ENCODE measurements at regions not wholly inside any gene's neighbourhood (a gene's known extent, or its start where the extent isn't known, plus 50 kb on each side); places are given as distances from the start of the nearest gene placed in this dataset.

DNA sequence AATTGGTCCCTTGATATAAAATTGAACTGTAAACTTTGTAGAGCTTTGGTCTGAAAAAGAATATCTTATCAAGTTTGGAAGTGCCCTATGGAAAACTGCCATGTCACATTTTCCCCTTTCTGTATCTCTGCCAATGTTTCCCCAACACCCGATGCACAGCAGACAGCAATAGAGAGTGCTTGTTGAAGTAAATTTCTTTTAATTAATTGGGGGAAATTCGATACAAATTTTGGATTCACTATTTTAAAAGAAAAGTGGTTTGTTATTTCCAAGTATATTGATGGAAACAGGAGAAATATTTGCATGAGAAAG lies 208.1 kb downstream of the OGFRL1 start:
- H3K36me3 Mint-ChIP-seq, result no peaks in the 10 kb centered on the region
- Histone ChIP-seq H3K4me1 (ENCODE audit: control insufficient read depth in 2 of 2, insufficient read depth in 2 of 2, low read length in 2 of 2) (no peaks in the 10 kb centered on the region), H3K27ac (ENCODE audit: low read depth, low read length) (no peak overlapping the region), H3K36me3 (ENCODE audit: control insufficient read depth in 2 of 3, insufficient read depth in 3 of 3, low read length in 3 of 3) (no peaks in the 10 kb centered on the region), H3K27me3 (ENCODE audit: control insufficient read depth in 2 of 2, insufficient read depth in 2 of 2, low read length in 2 of 2) (no peaks in the 10 kb centered on the region), H3K9me3 (ENCODE audit: control insufficient read depth in 2 of 3, low read length in 3 of 3) (no peaks in the 10 kb centered on the region), H3K4me3 (ENCODE audit: low read length) (no peak overlapping the region)
- POLR2A ChIA-PET, result no interaction called here
- CTCF ChIA-PET, result no interaction called here
- intact Hi-C loops (cut with micrococcal nuclease), result no loop called here
- no peak for DNase-seq
- peaks cover 0 to 12% (median 0%) of the 10 kb centered on the region in 5 donors for H3K27me3 Mint-ChIP-seq
- no peaks in the 10 kb centered on the region for H3K9me3 Mint-ChIP-seq
- H3K4me1 Mint-ChIP-seq, result peaks cover 0 to 11% (median 5%) of the 10 kb centered on the region in 7 donors
- peak overlapping the region in 2 of 10 donors; percentile 40 to 61 for H3K4me3 Mint-ChIP-seq
- no peak for ATAC-seq
- H3K27ac Mint-ChIP-seq, result no peak overlapping the region

DNA sequence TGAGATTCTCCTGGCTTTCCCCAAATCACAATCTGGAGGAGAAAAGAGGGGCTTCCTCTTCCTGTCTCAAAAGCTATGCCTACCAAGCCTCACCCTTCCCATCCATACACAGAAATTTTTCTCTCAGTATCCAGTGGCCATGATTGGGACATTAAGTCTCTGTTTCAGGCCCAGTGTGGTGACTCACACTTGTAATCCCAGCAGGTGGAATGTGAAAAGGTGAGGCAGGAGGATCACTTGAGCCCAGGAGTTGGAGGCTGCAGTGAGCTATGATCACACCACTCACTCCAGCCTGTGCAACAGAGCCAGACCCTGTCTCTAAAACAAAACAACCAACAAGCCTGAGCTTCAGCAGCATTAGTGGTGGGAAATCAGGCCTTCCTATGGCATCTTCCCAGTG lies 210.0 kb downstream of the OGFRL1 start:
- H3K9me3 Mint-ChIP-seq, result no peaks in the 10 kb centered on the region
- ChIA-PET POLR2A (no interaction called here), CTCF (no interaction called here)
- no peak overlapping the region for H3K4me3 Mint-ChIP-seq
- no peak overlapping the region for H3K27ac Mint-ChIP-seq
- H3K27me3 ChIP-seq (ENCODE audit: control insufficient read depth in 2 of 2, insufficient read depth in 2 of 2, low read length in 2 of 2), result no peaks in the 10 kb centered on the region
- no peaks in the 10 kb centered on the region for H3K36me3 ChIP-seq (ENCODE audit: control insufficient read depth in 2 of 3, insufficient read depth in 3 of 3, low read length in 3 of 3)
- peaks cover 0 to 11% (median 5%) of the 10 kb centered on the region in 7 donors for H3K4me1 Mint-ChIP-seq
- H3K27ac ChIP-seq (ENCODE audit: low read depth, low read length), result no peak overlapping the region
- no peak for DNase-seq
- no peak for ATAC-seq
- H3K9me3 ChIP-seq (ENCODE audit: control insufficient read depth in 2 of 3, low read length in 3 of 3), result no peaks in the 10 kb centered on the region
- no peaks in the 10 kb centered on the region for H3K36me3 Mint-ChIP-seq
- peaks cover 0 to 6% (median 0%) of the 10 kb centered on the region in 5 donors for H3K27me3 Mint-ChIP-seq
- intact Hi-C loops (cut with micrococcal nuclease), result no loop called here
- H3K4me3 ChIP-seq (ENCODE audit: low read length), result no peak overlapping the region
- no peaks in the 10 kb centered on the region for H3K4me1 ChIP-seq (ENCODE audit: control insufficient read depth in 2 of 2, insufficient read depth in 2 of 2, low read length in 2 of 2)

DNA sequence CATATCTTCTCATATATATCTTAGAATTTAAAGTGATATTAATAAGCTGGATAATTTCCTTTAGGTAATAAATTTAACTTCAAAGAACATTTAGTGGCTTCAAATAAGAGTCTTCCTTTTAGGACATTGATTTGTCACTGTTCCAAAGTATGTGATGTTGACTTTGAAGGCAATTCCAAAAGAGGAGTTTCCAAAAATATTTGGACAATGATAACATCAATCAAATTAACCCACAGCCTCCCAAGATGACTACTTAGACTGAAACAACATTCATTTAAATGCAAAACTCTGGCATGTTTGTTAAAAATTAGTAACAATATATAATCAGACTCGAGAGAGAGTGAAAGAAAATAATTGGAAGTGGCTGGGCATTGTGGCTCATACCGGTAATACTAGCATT lies 211.1 kb downstream of the OGFRL1 start:
- Histone ChIP-seq H3K9me3 (ENCODE audit: control insufficient read depth in 2 of 3, low read length in 3 of 3) (no peaks in the 10 kb centered on the region), H3K27ac (ENCODE audit: low read depth, low read length) (no peak overlapping the region), H3K27me3 (ENCODE audit: control insufficient read depth in 2 of 2, insufficient read depth in 2 of 2, low read length in 2 of 2) (no peaks in the 10 kb centered on the region), H3K36me3 (ENCODE audit: control insufficient read depth in 2 of 3, insufficient read depth in 3 of 3, low read length in 3 of 3) (no peaks in the 10 kb centered on the region), H3K4me1 (ENCODE audit: control insufficient read depth in 2 of 2, insufficient read depth in 2 of 2, low read length in 2 of 2) (no peaks in the 10 kb centered on the region), H3K4me3 (ENCODE audit: low read length) (no peak overlapping the region)
- DNase-seq, result no peak
- ChIA-PET CTCF (no interaction called here), POLR2A (interaction anchor here (0.7 kb wide), 1 partner anchor 9 kb away, joined by 3 read pairs; no protein-coding TSS in a partner anchor)
- Mint-ChIP-seq H3K27me3 (peaks cover 0 to 4% (median 0%) of the 10 kb centered on the region in 5 donors), H3K4me1 (peaks cover 0 to 11% (median 5%) of the 10 kb centered on the region in 7 donors), H3K36me3 (no peaks in the 10 kb centered on the region), H3K9me3 (no peaks in the 10 kb centered on the region), H3K27ac (no peak overlapping the region), H3K4me3 (no peak overlapping the region)
- intact Hi-C loops (cut with micrococcal nuclease), result no loop called here
- ATAC-seq, result no peak

DNA sequence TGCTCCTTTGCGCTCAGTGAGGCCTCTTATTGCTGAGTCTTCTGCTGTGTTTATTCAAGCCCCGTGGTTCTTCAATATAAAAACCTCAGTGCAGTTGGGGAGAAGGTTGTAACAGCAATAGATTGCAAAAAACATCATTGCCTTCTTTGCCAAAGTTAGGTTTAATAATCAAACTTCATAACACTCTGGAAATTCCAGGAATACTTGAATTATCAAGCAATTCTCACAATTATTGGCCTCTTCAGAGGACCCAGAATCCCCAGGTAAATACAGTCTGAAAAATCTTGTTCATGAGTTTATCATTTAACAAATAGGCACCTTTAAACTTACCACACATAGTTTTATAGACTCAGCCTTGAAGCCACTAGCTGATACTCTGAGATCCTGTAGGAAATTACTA lies 213.6 kb downstream of the OGFRL1 start:
- intact Hi-C loops (cut with micrococcal nuclease), result no loop called here
- H3K9me3 Mint-ChIP-seq, result no peaks in the 10 kb centered on the region
- POLR2A ChIA-PET, result no interaction called here

DNA sequence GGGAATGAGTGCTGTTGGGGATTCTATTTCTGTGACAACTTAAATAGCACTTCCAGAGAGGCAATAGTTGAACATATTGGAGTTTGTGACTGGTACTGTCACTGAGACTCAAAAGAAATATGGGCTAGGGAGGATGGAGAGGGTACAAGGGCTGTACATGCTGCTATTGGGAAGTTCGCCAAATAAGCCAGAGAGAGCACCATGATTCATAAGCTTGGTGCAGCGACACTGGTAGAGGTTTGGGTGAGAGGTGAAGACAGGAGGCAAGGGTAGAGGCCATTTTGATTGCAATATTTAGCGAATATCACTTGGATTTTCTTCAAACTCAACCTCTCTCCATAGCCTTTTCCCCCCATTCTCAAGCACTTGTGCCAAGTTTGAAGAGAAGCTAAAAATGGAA lies 214.3 kb downstream of the OGFRL1 start:
- CTCF ChIA-PET, result no interaction called here
- Histone ChIP-seq H3K36me3 (ENCODE audit: control insufficient read depth in 2 of 3, insufficient read depth in 3 of 3, low read length in 3 of 3) (no peaks in the 10 kb centered on the region), H3K9me3 (ENCODE audit: control insufficient read depth in 2 of 3, low read length in 3 of 3) (no peaks in the 10 kb centered on the region), H3K27me3 (ENCODE audit: control insufficient read depth in 2 of 2, insufficient read depth in 2 of 2, low read length in 2 of 2) (no peaks in the 10 kb centered on the region), H3K4me3 (ENCODE audit: low read length) (no peak overlapping the region), H3K4me1 (ENCODE audit: control insufficient read depth in 2 of 2, insufficient read depth in 2 of 2, low read length in 2 of 2) (no peaks in the 10 kb centered on the region), H3K27ac (ENCODE audit: low read depth, low read length) (no peak overlapping the region)
- ATAC-seq (no peak), DNase-seq (no peak)
- peaks cover 0 to 4% (median 0%) of the 10 kb centered on the region in 5 donors for H3K27me3 Mint-ChIP-seq
- no peaks in the 10 kb centered on the region for H3K36me3 Mint-ChIP-seq
- H3K4me1 Mint-ChIP-seq, result no peaks in the 10 kb centered on the region
- POLR2A ChIA-PET, result no interaction called here
- H3K9me3 Mint-ChIP-seq, result no peaks in the 10 kb centered on the region
- intact Hi-C loops (cut with micrococcal nuclease), result no loop called here
- no peak overlapping the region for H3K27ac Mint-ChIP-seq
- H3K4me3 Mint-ChIP-seq, result no peak overlapping the region

More for the DNA sequence above, 213.6 kb downstream of the OGFRL1 start:
- DNase-seq, result no peak
- Histone ChIP-seq H3K36me3 (ENCODE audit: control insufficient read depth in 2 of 3, insufficient read depth in 3 of 3, low read length in 3 of 3) (no peaks in the 10 kb centered on the region), H3K4me1 (ENCODE audit: control insufficient read depth in 2 of 2, insufficient read depth in 2 of 2, low read length in 2 of 2) (no peaks in the 10 kb centered on the region), H3K27ac (ENCODE audit: low read depth, low read length) (no peak overlapping the region), H3K4me3 (ENCODE audit: low read length) (no peak overlapping the region), H3K9me3 (ENCODE audit: control insufficient read depth in 2 of 3, low read length in 3 of 3) (no peaks in the 10 kb centered on the region), H3K27me3 (ENCODE audit: control insufficient read depth in 2 of 2, insufficient read depth in 2 of 2, low read length in 2 of 2) (no peaks in the 10 kb centered on the region)
- no peak overlapping the region for H3K27ac Mint-ChIP-seq
- CTCF ChIA-PET, result interaction anchor here (0.6 kb wide), 1 partner anchor 25 kb away, joined by 3 read pairs; no protein-coding TSS in a partner anchor
- no peak for ATAC-seq
- H3K27me3 Mint-ChIP-seq, result peaks cover 0 to 3% (median 0%) of the 10 kb centered on the region in 5 donors
- H3K4me3 Mint-ChIP-seq, result no peak overlapping the region
- no peaks in the 10 kb centered on the region for H3K4me1 Mint-ChIP-seq
- no peaks in the 10 kb centered on the region for H3K36me3 Mint-ChIP-seq

DNA sequence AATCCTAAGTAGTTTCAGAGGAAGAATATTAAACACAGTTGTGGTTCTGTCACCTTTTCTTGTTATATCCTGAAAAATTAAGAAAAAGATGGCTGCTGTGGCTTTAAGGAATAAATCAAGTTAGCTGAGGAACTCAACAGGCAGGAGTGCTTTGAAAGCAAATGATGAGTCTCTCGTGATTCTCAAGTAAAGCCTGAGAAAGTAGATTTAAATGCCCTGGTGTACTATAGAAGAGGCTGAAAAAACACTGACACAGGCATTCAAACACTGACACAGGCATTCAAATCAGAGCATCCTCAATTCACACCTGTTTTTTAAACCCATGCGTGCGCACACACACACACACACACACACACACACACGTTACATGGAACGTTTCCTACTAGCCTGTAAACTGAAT lies 218.6 kb downstream of the OGFRL1 start:
- no peaks in the 10 kb centered on the region for H3K36me3 Mint-ChIP-seq
- Histone ChIP-seq H3K9me3 (ENCODE audit: control insufficient read depth in 2 of 3, low read length in 3 of 3) (no peaks in the 10 kb centered on the region), H3K27ac (ENCODE audit: low read depth, low read length) (no peak overlapping the region), H3K4me1 (ENCODE audit: control insufficient read depth in 2 of 2, insufficient read depth in 2 of 2, low read length in 2 of 2) (no peaks in the 10 kb centered on the region), H3K36me3 (ENCODE audit: control insufficient read depth in 2 of 3, insufficient read depth in 3 of 3, low read length in 3 of 3) (no peaks in the 10 kb centered on the region), H3K27me3 (ENCODE audit: control insufficient read depth in 2 of 2, insufficient read depth in 2 of 2, low read length in 2 of 2) (no peaks in the 10 kb centered on the region), H3K4me3 (ENCODE audit: low read length) (no peak overlapping the region)
- H3K9me3 Mint-ChIP-seq, result peaks cover 0 to 4% (median 0%) of the 10 kb centered on the region in 11 donors
- H3K4me1 Mint-ChIP-seq, result no peaks in the 10 kb centered on the region
- H3K27me3 Mint-ChIP-seq, result peaks cover 0 to 12% (median 5%) of the 10 kb centered on the region in 5 donors
- POLR2A ChIA-PET, result no interaction called here
- CTCF ChIA-PET, result no interaction called here
- intact Hi-C loops (cut with micrococcal nuclease), result no loop called here
- DNase-seq (no peak), ATAC-seq (no peak)
- H3K4me3 Mint-ChIP-seq, result no peak overlapping the region
- no peak overlapping the region for H3K27ac Mint-ChIP-seq

DNA sequence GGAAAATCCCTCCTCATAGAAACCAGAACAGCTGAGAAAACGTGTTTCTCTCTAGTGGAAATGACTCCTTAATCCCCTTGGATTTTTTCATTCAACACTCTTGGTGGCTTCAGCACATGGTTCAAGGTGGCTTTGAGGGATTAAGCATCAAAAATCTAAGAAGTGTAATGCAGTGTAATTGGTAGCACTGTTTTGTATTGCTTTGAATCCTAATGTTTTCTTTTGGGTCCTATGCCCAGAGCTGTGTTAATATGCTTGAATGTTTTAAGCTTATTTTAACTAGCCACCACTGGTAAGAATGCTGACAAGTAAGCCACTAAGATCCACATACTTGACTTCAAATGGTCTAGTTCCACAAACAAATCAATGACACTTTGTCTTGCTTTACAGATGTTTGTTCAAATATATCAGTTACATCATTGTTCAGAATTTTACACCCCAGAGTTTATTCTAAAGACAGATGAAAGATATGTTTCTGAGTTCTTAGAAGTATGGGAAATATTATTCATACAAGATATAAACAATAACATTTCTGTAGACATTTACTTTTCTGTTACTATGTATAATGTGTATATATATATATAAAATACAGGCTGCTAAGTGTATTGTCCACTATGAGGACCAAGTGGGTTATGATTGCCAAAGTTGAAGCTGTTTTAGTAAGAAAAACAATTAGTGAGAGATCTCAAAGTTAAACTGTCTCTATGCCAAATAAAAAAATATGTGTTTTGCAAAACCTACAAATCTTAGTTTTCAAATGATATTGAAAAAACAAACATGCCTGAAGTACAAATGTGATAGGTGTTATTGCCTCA lies 220.8 kb downstream of the OGFRL1 start:
- peaks cover 0 to 4% (median 0%) of the 10 kb centered on the region in 11 donors for H3K9me3 Mint-ChIP-seq
- DNase-seq (no peak), ATAC-seq (no peak)
- ChIA-PET POLR2A (no interaction called here), CTCF (no interaction called here)
- H3K4me3 ChIP-seq (ENCODE audit: low read length), result no peak overlapping the region
- peaks cover 0 to 12% (median 6%) of the 10 kb centered on the region in 5 donors for H3K27me3 Mint-ChIP-seq
- no peaks in the 10 kb centered on the region for H3K9me3 ChIP-seq (ENCODE audit: control insufficient read depth in 2 of 3, low read length in 3 of 3)
- no peaks in the 10 kb centered on the region for H3K4me1 Mint-ChIP-seq
- no peaks in the 10 kb centered on the region for H3K4me1 ChIP-seq (ENCODE audit: control insufficient read depth in 2 of 2, insufficient read depth in 2 of 2, low read length in 2 of 2)
- H3K27ac ChIP-seq (ENCODE audit: low read depth, low read length), result no peak overlapping the region
- no peaks in the 10 kb centered on the region for H3K27me3 ChIP-seq (ENCODE audit: control insufficient read depth in 2 of 2, insufficient read depth in 2 of 2, low read length in 2 of 2)
- no peaks in the 10 kb centered on the region for H3K36me3 Mint-ChIP-seq
- no peaks in the 10 kb centered on the region for H3K36me3 ChIP-seq (ENCODE audit: control insufficient read depth in 2 of 3, insufficient read depth in 3 of 3, low read length in 3 of 3)
- intact Hi-C loops (cut with micrococcal nuclease), result no loop called here
- H3K4me3 Mint-ChIP-seq, result no peak overlapping the region
- H3K27ac Mint-ChIP-seq, result no peak overlapping the region
